SH-SY5Y (cell line): ENCODE measurements at regions not wholly inside any gene's neighbourhood (a gene's known extent, or its start where the extent isn't known, plus 50 kb on each side); places are given as distances from the start of the nearest gene placed in this dataset.

Source experiments
- GATA2 ChIP-seq: IDR thresholded peaks from 2 replicates; pipeline ENCODE4 v1.6.1; 2011; ENCODE audit warnings: mild to moderate bottlenecking, low read depth, low read length
- GATA3 ChIP-seq: IDR thresholded peaks from 2 replicates; pipeline ENCODE4 v1.6.1; 2011; ENCODE audit warnings: low read depth, mild to moderate bottlenecking, low read length, moderate library complexity

DNA sequence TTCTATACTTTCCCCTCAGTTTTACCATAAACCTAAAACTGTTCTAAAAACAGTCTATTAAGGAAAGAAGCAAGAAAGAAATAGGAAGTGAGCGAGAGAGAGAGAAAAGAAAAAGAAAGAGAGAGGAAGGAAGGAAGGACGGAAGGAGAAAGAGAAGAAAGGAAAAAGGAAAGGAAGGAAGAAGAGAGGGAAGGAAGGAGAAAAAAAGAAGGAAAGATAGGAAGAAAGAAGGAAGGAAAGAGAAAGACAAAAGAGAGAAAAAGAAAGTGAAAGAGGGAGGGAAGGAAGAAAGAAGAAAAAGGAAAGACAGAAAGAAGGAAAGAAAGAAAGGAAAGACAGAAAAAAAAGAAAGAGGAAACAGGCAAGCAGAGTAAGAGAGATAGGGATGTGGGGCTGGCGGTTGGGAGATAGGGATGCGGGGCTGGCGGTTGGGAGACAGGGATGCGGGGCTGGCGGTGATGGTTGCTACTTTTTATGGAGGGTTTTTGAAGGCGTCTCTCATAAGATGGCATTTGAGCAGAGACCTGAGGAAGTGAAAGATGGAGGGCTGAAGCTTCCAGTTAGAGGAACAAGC lies 70.4 kb upstream of the IRF2BP2 start:
- TF ChIP-seq GATA3 (no peak), GATA2 (no peak)

GRCh38 chr1:234676103-234676594 lies 66.2 kb upstream of the IRF2BP2 start:
- no peak for TF ChIP-seq GATA3
- no peak for TF ChIP-seq GATA2

DNA sequence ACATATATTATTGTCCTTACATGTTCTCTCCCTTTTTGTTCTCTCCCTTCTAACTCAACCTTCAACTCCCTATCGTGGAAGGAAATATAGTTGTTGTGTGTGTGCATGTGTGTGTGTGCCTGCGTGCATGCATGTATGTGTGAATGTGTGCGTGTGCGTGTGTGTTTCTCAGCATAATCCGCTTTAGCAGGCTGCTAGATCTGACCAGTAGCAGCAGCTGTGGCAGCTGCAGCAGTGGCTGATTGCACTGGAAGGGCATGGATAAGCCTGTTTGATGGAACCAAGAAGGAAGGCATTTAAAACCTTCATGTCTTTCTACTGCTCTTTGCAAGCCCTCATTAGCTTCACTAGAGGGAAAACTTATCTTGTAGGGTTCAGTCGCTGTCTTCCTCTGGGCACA lies 65.6 kb upstream of the IRF2BP2 start:
- TF ChIP-seq GATA3 = no peak
- no peak for TF ChIP-seq GATA2

- TF ChIP-seq GATA3 = no peak
- TF ChIP-seq GATA2 = no peak
These were observed 65.0 kb upstream of the IRF2BP2 start for GRCh38 chr1:234675006-234675405.

DNA sequence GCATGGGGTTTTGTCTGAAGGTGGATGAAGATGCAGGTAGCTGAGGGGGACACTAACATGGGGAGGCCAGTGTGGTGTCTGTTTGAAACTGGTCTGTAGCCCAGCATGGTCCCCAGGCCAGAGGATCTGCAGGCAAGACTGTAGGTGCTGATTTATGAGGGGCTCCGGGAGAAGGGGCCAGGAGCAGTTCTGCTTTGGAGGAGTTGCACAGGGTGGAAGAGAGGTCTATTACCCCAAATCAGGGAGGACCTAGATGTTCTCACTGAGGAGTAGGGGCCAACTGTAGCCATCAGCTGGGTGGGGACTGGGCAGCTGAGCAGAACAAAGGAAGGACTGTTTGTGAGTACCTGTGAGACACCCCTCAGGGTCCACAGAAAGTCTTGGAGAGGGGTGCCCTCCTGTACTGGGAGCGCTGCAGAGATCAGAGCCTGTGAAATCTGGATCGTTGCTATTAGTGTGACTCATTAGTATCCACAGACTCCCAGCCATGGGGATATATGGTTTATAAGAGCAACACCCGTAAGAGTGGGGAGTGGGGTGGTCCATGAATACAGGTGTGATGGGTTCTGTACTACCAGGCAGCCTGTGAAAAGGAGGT lies 64.3 kb upstream of the IRF2BP2 start:
- TF ChIP-seq GATA2 = no peak
- TF ChIP-seq GATA3 = no peak

GRCh38 chr1:234672349-234673135 lies 62.6 kb upstream of the IRF2BP2 start:
- TF ChIP-seq GATA2 (no peak), GATA3 (no peak)

GRCh38 chr1:234670967-234671626 lies 61.1 kb upstream of the IRF2BP2 start:
- no peak for TF ChIP-seq GATA3

DNA sequence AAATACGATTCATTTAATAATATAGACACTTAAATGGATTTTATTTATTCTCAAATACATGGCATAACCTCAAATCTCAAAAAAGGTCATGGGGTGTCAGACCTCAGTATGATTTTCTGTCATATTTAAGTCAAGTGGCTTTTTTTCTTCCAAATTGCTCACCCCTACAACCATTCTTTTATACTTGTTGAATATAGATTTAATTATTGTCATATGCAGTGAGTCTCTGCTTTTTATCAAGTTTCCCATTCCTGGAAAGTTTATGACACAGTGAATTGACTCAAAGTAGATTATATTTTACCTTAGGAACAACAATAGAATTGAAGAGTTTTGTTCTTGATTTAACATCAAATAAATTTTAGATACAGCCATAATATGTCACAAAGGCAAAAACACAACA lies 59.5 kb upstream of the IRF2BP2 start:
- TF ChIP-seq GATA2 = no peak
- no peak for TF ChIP-seq GATA3

DNA sequence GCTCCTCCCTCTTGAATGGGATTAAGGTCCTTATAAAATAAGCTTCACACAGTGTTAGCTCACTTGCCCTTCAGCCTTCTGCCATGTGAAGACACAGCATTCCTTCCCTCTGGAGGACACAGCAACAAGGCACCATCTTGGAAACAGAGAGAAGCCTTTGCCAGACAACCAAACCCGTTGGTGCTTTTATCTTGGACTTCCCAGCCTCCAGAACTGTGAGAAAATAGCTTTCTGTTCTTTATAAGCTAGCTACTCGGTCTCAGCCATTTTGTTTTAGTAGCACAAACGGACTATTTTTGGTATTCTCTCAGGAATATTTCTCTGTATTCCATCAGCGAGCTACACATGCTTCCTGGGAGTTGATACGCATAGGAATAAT lies 58.6 kb upstream of the IRF2BP2 start:
- TF ChIP-seq GATA3 (no peak), GATA2 (no peak)

DNA sequence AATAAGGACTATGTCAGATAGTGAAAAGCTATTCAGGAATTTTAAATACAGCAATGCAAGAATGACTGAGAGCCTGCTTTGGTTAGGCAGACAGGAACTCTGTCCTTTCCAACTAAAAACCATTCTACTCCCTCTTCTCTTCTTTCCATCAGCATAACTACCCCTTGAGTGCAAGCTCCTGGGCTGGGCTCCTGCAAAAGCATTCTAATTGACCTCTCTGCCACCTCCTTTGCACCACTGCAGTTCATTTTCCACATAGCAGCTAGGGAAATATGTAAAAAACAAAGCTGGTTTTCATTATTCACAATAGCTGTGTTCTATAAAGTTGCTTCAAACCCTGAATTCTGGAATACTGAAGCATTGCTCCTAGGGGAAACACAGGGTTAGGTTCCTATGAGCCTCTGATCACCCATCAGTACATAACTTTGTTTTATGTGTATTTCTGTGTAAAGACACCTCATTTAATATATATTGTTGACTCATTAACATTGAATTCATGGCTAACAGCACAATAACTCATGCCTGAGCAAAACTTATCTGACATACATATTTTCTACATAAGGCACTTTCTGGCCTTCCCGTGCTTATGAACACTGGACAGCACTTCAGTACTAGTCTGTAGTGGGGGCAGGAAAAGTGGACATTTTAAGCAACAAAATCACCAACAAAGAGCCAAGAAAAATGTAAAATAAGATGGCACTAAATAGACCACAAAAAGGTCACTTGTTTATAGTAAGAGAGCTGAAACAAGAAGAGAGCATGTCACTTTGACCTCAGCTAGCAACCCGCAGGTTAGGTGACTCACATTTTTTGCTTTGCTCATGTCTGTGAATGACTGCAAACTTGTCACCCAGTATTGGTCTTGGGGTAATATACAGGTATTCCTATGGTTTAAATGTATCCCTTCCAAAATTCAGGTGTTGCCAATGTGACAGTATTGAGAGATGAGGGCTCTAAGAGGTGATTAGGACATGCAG lies 57.9 kb upstream of the IRF2BP2 start:
- TF ChIP-seq GATA3 (no peak), GATA2 (no peak)

DNA sequence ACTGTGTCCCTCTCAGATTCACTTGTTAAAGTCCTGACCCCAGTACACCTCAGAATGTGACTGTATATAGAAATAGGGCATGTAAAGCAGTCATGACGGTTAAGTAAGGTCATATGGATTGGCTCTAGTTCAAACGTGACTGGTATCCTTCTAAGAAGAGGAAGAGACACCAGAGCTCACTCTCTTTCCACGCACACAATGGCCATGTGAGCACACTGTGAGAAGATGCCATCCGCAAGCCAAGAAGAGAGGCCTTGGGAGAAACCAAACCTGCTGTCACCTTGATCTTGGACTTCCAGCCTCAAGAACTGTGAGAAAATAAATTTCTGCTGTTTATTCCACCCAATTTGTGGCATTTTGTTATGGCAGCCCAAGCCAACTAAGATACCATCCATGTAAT lies 56.8 kb upstream of the IRF2BP2 start:
- TF ChIP-seq GATA2 = no peak
- TF ChIP-seq GATA3 = no peak

DNA sequence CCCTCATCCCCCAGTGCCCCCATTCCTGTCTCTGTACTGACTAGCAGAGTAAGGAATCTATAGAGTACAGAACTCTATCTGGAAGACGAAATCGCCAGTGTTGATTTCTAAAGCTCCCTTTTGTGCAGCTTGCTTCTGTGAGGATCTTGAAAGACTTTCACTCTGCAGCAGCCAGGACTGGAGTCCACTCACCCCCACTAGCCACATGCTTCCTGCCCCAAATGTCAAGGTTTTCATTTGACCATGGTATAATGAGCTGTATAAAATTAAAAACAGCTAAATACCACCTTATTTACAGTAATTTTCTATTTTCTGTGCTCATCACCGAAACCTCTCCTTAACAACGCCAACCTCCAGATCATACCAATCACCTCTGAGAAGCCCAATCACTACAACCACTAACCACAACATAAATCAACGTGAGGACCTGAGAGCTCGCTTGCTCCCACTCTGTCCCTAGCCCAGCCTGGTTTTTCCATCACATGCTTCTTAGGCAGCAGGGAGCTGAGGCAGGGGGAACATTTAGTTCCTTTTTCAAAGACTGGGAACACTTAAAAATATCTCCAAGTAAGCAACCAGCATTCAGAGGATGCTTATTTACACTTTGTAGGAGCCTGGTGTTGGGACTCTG lies 56.1 kb upstream of the IRF2BP2 start:
- no peak for TF ChIP-seq GATA3
- no peak for TF ChIP-seq GATA2

- TF ChIP-seq GATA2 = no peak
- TF ChIP-seq GATA3 = no peak
These were observed 52.2 kb upstream of the IRF2BP2 start for GRCh38 chr1:234662148-234662547.
